Activated CD4-positive, alpha-beta T cell treated with anti-CD3 and anti-CD28 coated beads, Interleukin-2, amount 10 ng/mL, durations not matched to agents 24 days and 14 days (primary cell): ENCODE measurements at regions not wholly inside any gene's neighbourhood (a gene's known extent, or its start where the extent isn't known, plus 50 kb on each side); places are given as distances from the start of the nearest gene placed in this dataset.

Experiments
- DNase-seq: peaks from one replicate; pipeline ENCODE4 v3.0.0; 2022
- H3K27ac Mint-ChIP-seq: one replicate; pipeline ENCODE4 v1.8.0; 2022; ENCODE audit warnings: mild to moderate bottlenecking, mixed read lengths
- H3K27me3 Mint-ChIP-seq: one replicate; pipeline ENCODE4 v1.8.0; 2022; ENCODE audit warnings: mixed read lengths
- H3K36me3 Mint-ChIP-seq: one replicate; pipeline ENCODE4 v1.8.0; 2022; ENCODE audit warnings: low read depth, mild to moderate bottlenecking, mixed read lengths
- H3K4me1 Mint-ChIP-seq: one replicate; pipeline ENCODE4 v1.8.0; 2021; ENCODE audit warnings: mixed read lengths
- H3K4me3 Mint-ChIP-seq: one replicate; pipeline ENCODE4 v1.8.0; 2022; ENCODE audit warnings: mild to moderate bottlenecking, moderate library complexity, mixed read lengths
- H3K9me3 Mint-ChIP-seq: one replicate; pipeline ENCODE4 v1.8.0; 2021; ENCODE audit warnings: mixed read lengths
- intact Hi-C: fragments of 100-400 bp; cut with micrococcal nuclease; formaldehyde crosslinking; loops from one replicate; pipeline ENCODE4 v1.15.1; 2023

GRCh38 chr16:85454171-85454872, 158.8 kb upstream of the GSE1 start:
- DNase-seq, result no peak
- intact Hi-C loops, result no loop called here
- H3K4me1 Mint-ChIP-seq, result no peaks in the 10 kb centered on the region
- H3K36me3 Mint-ChIP-seq, result no peaks in the 10 kb centered on the region
- no peak overlapping the region for H3K4me3 Mint-ChIP-seq
- no peak overlapping the region for H3K27ac Mint-ChIP-seq
- H3K27me3 Mint-ChIP-seq, result no peaks in the 10 kb centered on the region
- no peaks in the 10 kb centered on the region for H3K9me3 Mint-ChIP-seq

- no peak for DNase-seq
- Mint-ChIP-seq H3K27me3 (peaks cover 3% of the 10 kb centered on the region), H3K27ac (no peak overlapping the region), H3K4me1 (no peaks in the 10 kb centered on the region), H3K4me3 (no peak overlapping the region), H3K36me3 (no peaks in the 10 kb centered on the region), H3K9me3 (no peaks in the 10 kb centered on the region)
- intact Hi-C loops, result no loop called here
Observed at GRCh38 chr16:85455534-85455933, 157.6 kb upstream of the GSE1 start.

- Mint-ChIP-seq H3K9me3 (no peaks in the 10 kb centered on the region), H3K27me3 (peaks cover 19% of the 10 kb centered on the region), H3K27ac (no peak overlapping the region), H3K4me3 (no peak overlapping the region), H3K36me3 (no peaks in the 10 kb centered on the region), H3K4me1 (peaks cover 2% of the 10 kb centered on the region)
- intact Hi-C loops, result no loop called here
- DNase-seq, result no peak
Observed at GRCh38 chr16:85457366-85457765, 155.8 kb upstream of the GSE1 start.

DNA sequence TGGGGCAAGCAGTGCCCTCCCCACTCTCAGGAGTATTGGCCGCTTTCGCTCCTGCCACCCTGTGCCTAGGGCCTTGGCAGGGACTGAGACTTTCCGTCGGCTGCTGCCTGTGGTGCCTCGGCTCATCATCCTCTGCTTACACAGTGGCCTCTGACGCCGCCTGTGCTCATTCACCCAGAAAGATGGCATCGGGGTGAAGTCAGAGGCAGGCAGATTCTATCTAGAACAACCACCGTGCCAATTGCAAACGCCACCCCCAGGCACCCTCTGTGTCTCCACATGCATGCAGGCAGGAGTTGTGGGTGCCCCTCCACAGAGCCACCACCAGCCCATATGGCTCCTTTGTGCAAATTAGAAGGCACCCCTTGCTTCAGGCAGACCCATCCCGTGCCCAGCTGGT, 154.2 kb upstream of the GSE1 start:
- Mint-ChIP-seq H3K4me3 (no peak overlapping the region), H3K36me3 (no peaks in the 10 kb centered on the region), H3K9me3 (no peaks in the 10 kb centered on the region), H3K4me1 (peaks cover 3% of the 10 kb centered on the region), H3K27ac (no peak overlapping the region), H3K27me3 (peaks cover 27% of the 10 kb centered on the region)
- no peak for DNase-seq
- intact Hi-C loops, result no loop called here

GRCh38 chr16:85459529-85460251, 153.4 kb upstream of the GSE1 start:
- Mint-ChIP-seq H3K4me3 (no peak overlapping the region), H3K36me3 (no peaks in the 10 kb centered on the region), H3K27me3 (peaks cover 32% of the 10 kb centered on the region), H3K27ac (no peak overlapping the region), H3K4me1 (peaks cover 3% of the 10 kb centered on the region), H3K9me3 (no peaks in the 10 kb centered on the region)
- intact Hi-C loops, result no loop called here
- DNase-seq, result no peak

GRCh38 chr16:85460252-85461021, 152.7 kb upstream of the GSE1 start:
- H3K27me3 Mint-ChIP-seq, result peaks cover 34% of the 10 kb centered on the region
- intact Hi-C loops, result no loop called here
- no peak overlapping the region for H3K4me3 Mint-ChIP-seq
- DNase-seq, result no peak
- no peaks in the 10 kb centered on the region for H3K36me3 Mint-ChIP-seq
- H3K27ac Mint-ChIP-seq, result no peak overlapping the region
- peaks cover 3% of the 10 kb centered on the region for H3K4me1 Mint-ChIP-seq
- H3K9me3 Mint-ChIP-seq, result no peaks in the 10 kb centered on the region

DNA sequence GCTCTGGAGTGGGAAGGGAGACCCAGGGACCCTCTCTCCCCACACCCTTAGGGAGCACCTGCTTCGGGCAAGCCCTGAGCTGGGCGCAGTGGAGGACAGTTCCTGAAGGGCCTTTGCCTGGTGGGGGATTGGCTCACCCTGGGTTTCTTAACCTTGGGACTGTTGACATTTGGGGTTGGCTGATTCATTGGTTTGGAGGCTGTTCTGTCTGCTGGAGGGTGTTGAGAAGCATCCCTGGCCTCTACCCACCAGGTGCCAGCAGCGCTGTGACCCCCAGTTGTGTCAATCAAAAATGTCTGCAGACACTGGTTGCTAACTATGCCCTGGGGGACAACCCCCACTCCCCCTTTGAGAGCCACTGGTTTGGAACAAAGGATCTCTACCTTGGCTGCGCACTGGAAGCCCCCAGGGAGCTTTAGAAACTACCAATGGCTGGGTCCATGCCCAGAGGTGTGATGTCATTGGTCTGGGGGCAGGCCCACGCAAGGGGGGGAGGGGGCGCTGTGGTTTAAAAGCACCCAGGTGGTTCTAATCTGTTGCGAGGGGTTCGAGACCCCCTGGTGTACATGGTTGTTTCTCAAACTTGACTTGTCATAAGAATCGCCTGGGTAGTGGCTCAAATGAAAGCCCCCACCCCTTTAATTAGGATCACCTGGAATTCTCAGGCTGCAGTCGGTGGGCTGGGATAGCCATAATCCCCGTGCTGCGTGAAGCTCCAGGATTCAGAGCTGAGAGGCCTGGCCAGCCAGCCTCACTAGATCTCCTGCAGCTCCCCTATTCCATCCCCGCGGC, 151.9 kb upstream of the GSE1 start:
- H3K27me3 Mint-ChIP-seq, result peaks cover 36% of the 10 kb centered on the region
- H3K4me1 Mint-ChIP-seq, result peaks cover 3% of the 10 kb centered on the region
- no peak overlapping the region for H3K4me3 Mint-ChIP-seq
- intact Hi-C loops, result no loop called here
- no peaks in the 10 kb centered on the region for H3K36me3 Mint-ChIP-seq
- H3K9me3 Mint-ChIP-seq, result no peaks in the 10 kb centered on the region
- no peak for DNase-seq
- H3K27ac Mint-ChIP-seq, result no peak overlapping the region

- intact Hi-C loops, result no loop called here
- Mint-ChIP-seq H3K27me3 (peaks cover 36% of the 10 kb centered on the region), H3K9me3 (no peaks in the 10 kb centered on the region)
Observed at GRCh38 chr16:85461814-85462713, 151.1 kb upstream of the GSE1 start.

DNA sequence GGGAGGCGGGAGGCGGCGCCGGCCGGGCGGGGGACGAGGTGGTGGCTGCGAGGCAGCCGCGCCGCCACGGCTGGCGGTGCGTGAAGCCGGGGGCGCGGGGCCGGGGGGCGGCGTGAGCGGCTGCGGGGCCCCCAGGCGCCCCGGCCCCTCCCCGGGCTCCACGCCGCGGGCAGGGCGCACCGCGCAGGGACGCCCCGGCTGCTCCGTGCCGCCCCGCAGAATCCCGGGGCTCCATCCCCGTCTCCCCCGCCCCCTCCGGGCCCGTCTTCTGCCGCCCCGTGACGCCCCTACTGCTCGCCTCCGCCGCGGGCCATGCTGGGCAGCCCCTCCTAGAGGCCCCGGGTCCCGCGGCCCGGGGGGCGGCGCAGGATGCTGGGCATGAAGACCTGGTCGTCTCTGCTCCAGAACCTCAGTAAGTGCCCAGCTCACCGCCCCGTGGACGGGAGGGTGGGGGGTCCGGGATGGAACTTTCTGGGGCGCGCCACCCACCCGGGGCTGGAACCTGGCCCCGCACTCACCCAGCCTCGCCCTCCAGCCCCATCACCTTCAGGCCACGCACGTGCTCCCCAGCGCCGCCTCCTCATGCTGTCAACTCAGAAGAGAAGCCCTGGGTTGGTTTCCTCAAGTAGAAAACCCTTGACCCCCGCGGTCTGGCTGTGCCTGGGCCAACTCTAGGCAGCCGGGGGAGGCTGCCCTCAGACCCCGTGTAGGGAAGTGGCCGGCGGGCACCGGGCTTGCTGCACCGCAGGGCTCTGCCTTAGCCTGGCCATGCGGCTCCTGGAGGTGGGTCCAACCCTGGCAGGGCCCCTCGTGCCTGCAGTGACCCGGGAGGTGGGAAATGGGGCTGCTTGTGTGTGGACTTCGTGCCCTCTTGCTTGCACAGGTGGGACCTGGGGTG, 150.2 kb upstream of the GSE1 start:
- Mint-ChIP-seq H3K4me1 (peaks cover 3% of the 10 kb centered on the region), H3K27me3 (peaks cover 36% of the 10 kb centered on the region), H3K27ac (no peak overlapping the region), H3K36me3 (no peaks in the 10 kb centered on the region), H3K9me3 (no peaks in the 10 kb centered on the region), H3K4me3 (no peak overlapping the region)
- DNase-seq, result no peak
- intact Hi-C loops, result no loop called here

More at GRCh38 chr16:85461814-85462713, 151.1 kb upstream of the GSE1 start:
- Mint-ChIP-seq H3K4me1 (peaks cover 3% of the 10 kb centered on the region), H3K27ac (no peak overlapping the region), H3K36me3 (no peaks in the 10 kb centered on the region), H3K4me3 (peak overlapping the region; percentile 48)
- DNase-seq, result no peak

DNA sequence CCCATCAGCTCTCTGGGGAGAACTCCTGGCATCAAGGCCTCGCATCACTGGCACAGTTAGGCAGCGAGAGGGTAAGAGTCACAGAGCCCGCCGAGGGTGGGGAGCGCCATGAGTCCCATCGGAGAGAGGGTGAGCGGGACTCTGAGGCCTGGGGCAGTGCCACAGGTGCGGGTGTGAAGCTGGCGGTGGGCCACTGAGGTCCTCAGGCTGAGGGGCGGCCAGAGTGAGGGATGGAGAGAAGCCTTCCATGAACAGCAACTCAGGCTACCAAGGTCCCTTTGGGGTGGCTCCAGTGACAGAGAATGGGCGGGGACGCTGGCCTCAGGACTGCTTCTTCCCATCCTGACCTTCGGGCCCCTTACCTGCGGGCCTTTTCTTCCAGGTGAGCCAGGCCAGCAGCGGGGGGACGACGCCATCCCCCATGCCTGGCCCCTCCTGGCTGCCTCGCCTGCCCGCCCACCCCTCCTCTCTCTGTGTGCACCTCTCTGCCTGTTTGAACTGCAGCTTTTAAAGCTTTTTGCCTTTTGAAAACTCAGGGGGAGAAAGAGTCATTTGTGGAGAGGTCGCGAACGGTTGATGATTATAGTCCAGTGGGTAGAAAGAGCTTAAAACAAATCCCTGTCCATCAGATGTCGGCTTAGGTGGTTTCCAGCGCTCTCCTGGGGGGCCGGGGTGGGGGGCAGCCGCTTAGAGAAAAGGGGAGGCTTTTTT, 149.3 kb upstream of the GSE1 start:
- no peak for DNase-seq
- Mint-ChIP-seq H3K4me1 (peaks cover 3% of the 10 kb centered on the region), H3K4me3 (no peak overlapping the region), H3K36me3 (no peaks in the 10 kb centered on the region), H3K9me3 (no peaks in the 10 kb centered on the region), H3K27ac (no peak overlapping the region), H3K27me3 (peaks cover 36% of the 10 kb centered on the region)
- intact Hi-C loops, result no loop called here

GRCh38 chr16:85464383-85465305, 148.5 kb upstream of the GSE1 start:
- Mint-ChIP-seq H3K9me3 (no peaks in the 10 kb centered on the region), H3K4me1 (peaks cover 3% of the 10 kb centered on the region)

More at GRCh38 chr16:85464383-85465305, 148.5 kb upstream of the GSE1 start:
- no peak overlapping the region for H3K27ac Mint-ChIP-seq
- no peak for DNase-seq
- intact Hi-C loops, result no loop called here
- no peak overlapping the region for H3K4me3 Mint-ChIP-seq
- peaks cover 36% of the 10 kb centered on the region for H3K27me3 Mint-ChIP-seq
- no peaks in the 10 kb centered on the region for H3K36me3 Mint-ChIP-seq
